GM23338 (cell line): ENCODE measurements at regions not wholly inside any gene's neighbourhood (a gene's known extent, or its start where the extent isn't known, plus 50 kb on each side); places are given as distances from the start of the nearest gene placed in this dataset.

ENCODE experiments used
- CREB1 ChIP-seq: fragments of 250-450 bp; sonication (Bioruptor Pico); IDR thresholded peaks from 2 replicates; pipeline ENCODE4 v1.5.0; 2020; ENCODE audit warnings: low read depth, mild to moderate bottlenecking, moderate library complexity
- CTCF ChIP-seq, 2 experiments: fragments of 200-600 bp in 1 of 2; sonication (generic) in 1 of 2; conservative IDR thresholded peaks; 2 replicates each; pipeline versions ENCODE4 v1.5.1 to v1.6.1; 2016 to 2017; ENCODE audit warnings: antibody characterized with exemption in 2 of 2, low read depth in 2 of 2, mild to moderate bottlenecking in 2 of 2, moderate library complexity in 1 of 2
- EZH2 ChIP-seq: fragments of 200-600 bp; sonication (generic); IDR thresholded peaks from one replicate; pipeline ENCODE4 v1.8.0; 2017; ENCODE audit warnings: antibody characterized with exemption, mild to moderate bottlenecking, low read depth; ENCODE audit not compliant: unreplicated experiment
- EZH2phosphoT487 ChIP-seq: fragments of 200-600 bp; sonication (generic); IDR thresholded peaks from one replicate; pipeline ENCODE4 v1.8.1; 2018; ENCODE audit warnings: antibody characterized with exemption; ENCODE audit not compliant: unreplicated experiment
- POLR2AphosphoS5 ChIP-seq: IDR thresholded peaks from 2 replicates; pipeline ENCODE4 v1.6.1; 2016; ENCODE audit warnings: antibody characterized with exemption, low read depth
- TF ChIP-seq, protein P1 (sequence below): IDR thresholded peaks from one replicate; pipeline ENCODE4 v1.6.1; 2018; ENCODE audit warnings: antibody characterized with exemption; ENCODE audit not compliant: unreplicated experiment
- TF ChIP-seq, protein P2 (sequence below): IDR thresholded peaks from 2 replicates; pipeline ENCODE4 v1.6.1; 2016; ENCODE audit warnings: antibody characterized with exemption

- TF ChIP-seq POLR2AphosphoS5: no peak
- no peak for TF ChIP-seq CTCF (conservative IDR thresholded peaks at IDR 0.05; ENCODE audit: low read depth in 2 of 2)
- TF ChIP-seq EZH2: no peak
- TF ChIP-seq, protein P1, sequence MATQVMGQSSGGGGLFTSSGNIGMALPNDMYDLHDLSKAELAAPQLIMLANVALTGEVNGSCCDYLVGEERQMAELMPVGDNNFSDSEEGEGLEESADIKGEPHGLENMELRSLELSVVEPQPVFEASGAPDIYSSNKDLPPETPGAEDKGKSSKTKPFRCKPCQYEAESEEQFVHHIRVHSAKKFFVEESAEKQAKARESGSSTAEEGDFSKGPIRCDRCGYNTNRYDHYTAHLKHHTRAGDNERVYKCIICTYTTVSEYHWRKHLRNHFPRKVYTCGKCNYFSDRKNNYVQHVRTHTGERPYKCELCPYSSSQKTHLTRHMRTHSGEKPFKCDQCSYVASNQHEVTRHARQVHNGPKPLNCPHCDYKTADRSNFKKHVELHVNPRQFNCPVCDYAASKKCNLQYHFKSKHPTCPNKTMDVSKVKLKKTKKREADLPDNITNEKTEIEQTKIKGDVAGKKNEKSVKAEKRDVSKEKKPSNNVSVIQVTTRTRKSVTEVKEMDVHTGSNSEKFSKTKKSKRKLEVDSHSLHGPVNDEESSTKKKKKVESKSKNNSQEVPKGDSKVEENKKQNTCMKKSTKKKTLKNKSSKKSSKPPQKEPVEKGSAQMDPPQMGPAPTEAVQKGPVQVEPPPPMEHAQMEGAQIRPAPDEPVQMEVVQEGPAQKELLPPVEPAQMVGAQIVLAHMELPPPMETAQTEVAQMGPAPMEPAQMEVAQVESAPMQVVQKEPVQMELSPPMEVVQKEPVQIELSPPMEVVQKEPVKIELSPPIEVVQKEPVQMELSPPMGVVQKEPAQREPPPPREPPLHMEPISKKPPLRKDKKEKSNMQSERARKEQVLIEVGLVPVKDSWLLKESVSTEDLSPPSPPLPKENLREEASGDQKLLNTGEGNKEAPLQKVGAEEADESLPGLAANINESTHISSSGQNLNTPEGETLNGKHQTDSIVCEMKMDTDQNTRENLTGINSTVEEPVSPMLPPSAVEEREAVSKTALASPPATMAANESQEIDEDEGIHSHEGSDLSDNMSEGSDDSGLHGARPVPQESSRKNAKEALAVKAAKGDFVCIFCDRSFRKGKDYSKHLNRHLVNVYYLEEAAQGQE: no peak
- TF ChIP-seq EZH2phosphoT487: no peak
- TF ChIP-seq CREB1: no peak
- TF ChIP-seq, protein P2, sequence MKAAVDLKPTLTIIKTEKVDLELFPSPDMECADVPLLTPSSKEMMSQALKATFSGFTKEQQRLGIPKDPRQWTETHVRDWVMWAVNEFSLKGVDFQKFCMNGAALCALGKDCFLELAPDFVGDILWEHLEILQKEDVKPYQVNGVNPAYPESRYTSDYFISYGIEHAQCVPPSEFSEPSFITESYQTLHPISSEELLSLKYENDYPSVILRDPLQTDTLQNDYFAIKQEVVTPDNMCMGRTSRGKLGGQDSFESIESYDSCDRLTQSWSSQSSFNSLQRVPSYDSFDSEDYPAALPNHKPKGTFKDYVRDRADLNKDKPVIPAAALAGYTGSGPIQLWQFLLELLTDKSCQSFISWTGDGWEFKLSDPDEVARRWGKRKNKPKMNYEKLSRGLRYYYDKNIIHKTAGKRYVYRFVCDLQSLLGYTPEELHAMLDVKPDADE: no peak
Observed at GRCh38 chr2:128636802-128637147, 318.1 kb upstream of the HS6ST1 start.
